HEK293 (cell line): ENCODE measurements at regions not wholly inside any gene's neighbourhood (a gene's known extent, or its start where the extent isn't known, plus 50 kb on each side); places are given as distances from the start of the nearest gene placed in this dataset.

Source experiments
- KLF9 ChIP-seq: fragments of 450-650 bp; formaldehyde crosslinking; IDR thresholded peaks from 2 replicates; pipeline ENCODE4 v1.5.1; 2016; ENCODE audit warnings: missing biosample characterization, missing genetic modification characterization, low read depth
- SP2 ChIP-seq: fragments of 450-650 bp; formaldehyde crosslinking; IDR thresholded peaks from 2 replicates; pipeline ENCODE4 v1.5.1; 2016; ENCODE audit warnings: missing biosample characterization, missing genetic modification characterization
- YY1 ChIP-seq: fragments of 450-650 bp; formaldehyde crosslinking; IDR thresholded peaks from 2 replicates; pipeline ENCODE4 v1.5.1; 2018; ENCODE audit warnings: missing biosample characterization, missing genetic modification characterization
- ZBTB20 ChIP-seq: fragments of 450-650 bp; formaldehyde crosslinking; IDR thresholded peaks from 2 replicates; pipeline ENCODE4 v1.5.1; 2016; ENCODE audit warnings: missing biosample characterization, missing genetic modification characterization
- ZBTB21 ChIP-seq: fragments of 450-650 bp; formaldehyde crosslinking; IDR thresholded peaks from 2 replicates; pipeline ENCODE4 v1.5.1; 2017; ENCODE audit warnings: missing biosample characterization, missing genetic modification characterization
- ZNF138 ChIP-seq: fragments of 450-650 bp; formaldehyde crosslinking; IDR thresholded peaks from 2 replicates; pipeline ENCODE4 v1.5.1; 2016; ENCODE audit warnings: missing biosample characterization, missing genetic modification characterization, borderline replicate concordance
- ZNF274 ChIP-seq, 2 experiments: fragments of 200-500 bp in 1 of 2; fragments of 450-650 bp in 1 of 2; sonication (Bioruptor generic) in 1 of 2; formaldehyde crosslinking in 1 of 2; IDR thresholded peaks; 2 replicates each; pipeline versions ENCODE4 v1.5.1 to v1.6.1; 2014 to 2016; ENCODE audit warnings: borderline replicate concordance in 1 of 2, inconsistent platforms in 1 of 2, low read length in 1 of 2, missing biosample characterization in 1 of 2, missing genetic modification characterization in 1 of 2
- ZNF48 ChIP-seq: fragments of 450-650 bp; formaldehyde crosslinking; IDR thresholded peaks from 2 replicates; pipeline ENCODE4 v1.5.1; 2016; ENCODE audit warnings: missing biosample characterization, missing genetic modification characterization
- ZNF768 ChIP-seq: fragments of 450-650 bp; formaldehyde crosslinking; IDR thresholded peaks from 2 replicates; pipeline ENCODE4 v1.5.1; 2018; ENCODE audit warnings: missing biosample characterization, mild to moderate bottlenecking, missing genetic modification characterization
- TF ChIP-seq, protein P1 (sequence below): fragments of 450-650 bp; formaldehyde crosslinking; IDR thresholded peaks from 2 replicates; pipeline ENCODE4 v1.5.1; 2016; ENCODE audit warnings: missing biosample characterization, missing genetic modification characterization
- TF ChIP-seq, protein P2 (sequence below): fragments of 450-650 bp; formaldehyde crosslinking; IDR thresholded peaks from 2 replicates; pipeline ENCODE4 v1.5.1; 2017; ENCODE audit warnings: missing biosample characterization, missing genetic modification characterization
- TF ChIP-seq, protein P3 (sequence below): fragments of 450-650 bp; formaldehyde crosslinking; IDR thresholded peaks from 2 replicates; pipeline ENCODE4 v1.5.1; 2016; ENCODE audit warnings: missing biosample characterization, missing genetic modification characterization
- TF ChIP-seq, protein P4 (sequence below): fragments of 450-650 bp; formaldehyde crosslinking; IDR thresholded peaks from 2 replicates; pipeline ENCODE4 v1.5.1; 2016; ENCODE audit warnings: missing biosample characterization, missing genetic modification characterization
- TF ChIP-seq, protein P5 (sequence below): fragments of 450-650 bp; formaldehyde crosslinking; IDR thresholded peaks from 2 replicates; pipeline ENCODE4 v1.5.1; 2016; ENCODE audit warnings: missing biosample characterization, missing genetic modification characterization

- TF ChIP-seq, protein P1, sequence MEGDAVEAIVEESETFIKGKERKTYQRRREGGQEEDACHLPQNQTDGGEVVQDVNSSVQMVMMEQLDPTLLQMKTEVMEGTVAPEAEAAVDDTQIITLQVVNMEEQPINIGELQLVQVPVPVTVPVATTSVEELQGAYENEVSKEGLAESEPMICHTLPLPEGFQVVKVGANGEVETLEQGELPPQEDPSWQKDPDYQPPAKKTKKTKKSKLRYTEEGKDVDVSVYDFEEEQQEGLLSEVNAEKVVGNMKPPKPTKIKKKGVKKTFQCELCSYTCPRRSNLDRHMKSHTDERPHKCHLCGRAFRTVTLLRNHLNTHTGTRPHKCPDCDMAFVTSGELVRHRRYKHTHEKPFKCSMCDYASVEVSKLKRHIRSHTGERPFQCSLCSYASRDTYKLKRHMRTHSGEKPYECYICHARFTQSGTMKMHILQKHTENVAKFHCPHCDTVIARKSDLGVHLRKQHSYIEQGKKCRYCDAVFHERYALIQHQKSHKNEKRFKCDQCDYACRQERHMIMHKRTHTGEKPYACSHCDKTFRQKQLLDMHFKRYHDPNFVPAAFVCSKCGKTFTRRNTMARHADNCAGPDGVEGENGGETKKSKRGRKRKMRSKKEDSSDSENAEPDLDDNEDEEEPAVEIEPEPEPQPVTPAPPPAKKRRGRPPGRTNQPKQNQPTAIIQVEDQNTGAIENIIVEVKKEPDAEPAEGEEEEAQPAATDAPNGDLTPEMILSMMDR (tag by site-specific recombination) = no peak
- TF ChIP-seq, protein P2, sequence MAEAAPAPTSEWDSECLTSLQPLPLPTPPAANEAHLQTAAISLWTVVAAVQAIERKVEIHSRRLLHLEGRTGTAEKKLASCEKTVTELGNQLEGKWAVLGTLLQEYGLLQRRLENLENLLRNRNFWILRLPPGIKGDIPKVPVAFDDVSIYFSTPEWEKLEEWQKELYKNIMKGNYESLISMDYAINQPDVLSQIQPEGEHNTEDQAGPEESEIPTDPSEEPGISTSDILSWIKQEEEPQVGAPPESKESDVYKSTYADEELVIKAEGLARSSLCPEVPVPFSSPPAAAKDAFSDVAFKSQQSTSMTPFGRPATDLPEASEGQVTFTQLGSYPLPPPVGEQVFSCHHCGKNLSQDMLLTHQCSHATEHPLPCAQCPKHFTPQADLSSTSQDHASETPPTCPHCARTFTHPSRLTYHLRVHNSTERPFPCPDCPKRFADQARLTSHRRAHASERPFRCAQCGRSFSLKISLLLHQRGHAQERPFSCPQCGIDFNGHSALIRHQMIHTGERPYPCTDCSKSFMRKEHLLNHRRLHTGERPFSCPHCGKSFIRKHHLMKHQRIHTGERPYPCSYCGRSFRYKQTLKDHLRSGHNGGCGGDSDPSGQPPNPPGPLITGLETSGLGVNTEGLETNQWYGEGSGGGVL (tag by site-specific recombination) = no peak
- TF ChIP-seq ZNF138 (tag by site-specific recombination) (no peak), KLF9 (tag by site-specific recombination) (no peak), ZBTB21 (no peak), ZNF274 (IDR thresholded peaks at IDR 0.05; ENCODE audit: low read length) (no peak), ZNF274 (tag by site-specific recombination; IDR thresholded peaks at IDR 0.05; ENCODE audit: borderline replicate concordance) (no peak), ZNF768 (tag by site-specific recombination) (no peak), YY1 (tag by site-specific recombination) (no peak), ZBTB20 (tag by site-specific recombination) (no peak), SP2 (tag by site-specific recombination) (no peak), ZNF48 (tag by site-specific recombination) (no peak)
- TF ChIP-seq, protein P3, sequence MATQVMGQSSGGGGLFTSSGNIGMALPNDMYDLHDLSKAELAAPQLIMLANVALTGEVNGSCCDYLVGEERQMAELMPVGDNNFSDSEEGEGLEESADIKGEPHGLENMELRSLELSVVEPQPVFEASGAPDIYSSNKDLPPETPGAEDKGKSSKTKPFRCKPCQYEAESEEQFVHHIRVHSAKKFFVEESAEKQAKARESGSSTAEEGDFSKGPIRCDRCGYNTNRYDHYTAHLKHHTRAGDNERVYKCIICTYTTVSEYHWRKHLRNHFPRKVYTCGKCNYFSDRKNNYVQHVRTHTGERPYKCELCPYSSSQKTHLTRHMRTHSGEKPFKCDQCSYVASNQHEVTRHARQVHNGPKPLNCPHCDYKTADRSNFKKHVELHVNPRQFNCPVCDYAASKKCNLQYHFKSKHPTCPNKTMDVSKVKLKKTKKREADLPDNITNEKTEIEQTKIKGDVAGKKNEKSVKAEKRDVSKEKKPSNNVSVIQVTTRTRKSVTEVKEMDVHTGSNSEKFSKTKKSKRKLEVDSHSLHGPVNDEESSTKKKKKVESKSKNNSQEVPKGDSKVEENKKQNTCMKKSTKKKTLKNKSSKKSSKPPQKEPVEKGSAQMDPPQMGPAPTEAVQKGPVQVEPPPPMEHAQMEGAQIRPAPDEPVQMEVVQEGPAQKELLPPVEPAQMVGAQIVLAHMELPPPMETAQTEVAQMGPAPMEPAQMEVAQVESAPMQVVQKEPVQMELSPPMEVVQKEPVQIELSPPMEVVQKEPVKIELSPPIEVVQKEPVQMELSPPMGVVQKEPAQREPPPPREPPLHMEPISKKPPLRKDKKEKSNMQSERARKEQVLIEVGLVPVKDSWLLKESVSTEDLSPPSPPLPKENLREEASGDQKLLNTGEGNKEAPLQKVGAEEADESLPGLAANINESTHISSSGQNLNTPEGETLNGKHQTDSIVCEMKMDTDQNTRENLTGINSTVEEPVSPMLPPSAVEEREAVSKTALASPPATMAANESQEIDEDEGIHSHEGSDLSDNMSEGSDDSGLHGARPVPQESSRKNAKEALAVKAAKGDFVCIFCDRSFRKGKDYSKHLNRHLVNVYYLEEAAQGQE = no peak
- TF ChIP-seq, protein P4, sequence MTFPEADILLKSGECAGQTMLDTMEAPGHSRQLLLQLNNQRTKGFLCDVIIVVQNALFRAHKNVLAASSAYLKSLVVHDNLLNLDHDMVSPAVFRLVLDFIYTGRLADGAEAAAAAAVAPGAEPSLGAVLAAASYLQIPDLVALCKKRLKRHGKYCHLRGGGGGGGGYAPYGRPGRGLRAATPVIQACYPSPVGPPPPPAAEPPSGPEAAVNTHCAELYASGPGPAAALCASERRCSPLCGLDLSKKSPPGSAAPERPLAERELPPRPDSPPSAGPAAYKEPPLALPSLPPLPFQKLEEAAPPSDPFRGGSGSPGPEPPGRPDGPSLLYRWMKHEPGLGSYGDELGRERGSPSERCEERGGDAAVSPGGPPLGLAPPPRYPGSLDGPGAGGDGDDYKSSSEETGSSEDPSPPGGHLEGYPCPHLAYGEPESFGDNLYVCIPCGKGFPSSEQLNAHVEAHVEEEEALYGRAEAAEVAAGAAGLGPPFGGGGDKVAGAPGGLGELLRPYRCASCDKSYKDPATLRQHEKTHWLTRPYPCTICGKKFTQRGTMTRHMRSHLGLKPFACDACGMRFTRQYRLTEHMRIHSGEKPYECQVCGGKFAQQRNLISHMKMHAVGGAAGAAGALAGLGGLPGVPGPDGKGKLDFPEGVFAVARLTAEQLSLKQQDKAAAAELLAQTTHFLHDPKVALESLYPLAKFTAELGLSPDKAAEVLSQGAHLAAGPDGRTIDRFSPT = no peak
- TF ChIP-seq, protein P5, sequence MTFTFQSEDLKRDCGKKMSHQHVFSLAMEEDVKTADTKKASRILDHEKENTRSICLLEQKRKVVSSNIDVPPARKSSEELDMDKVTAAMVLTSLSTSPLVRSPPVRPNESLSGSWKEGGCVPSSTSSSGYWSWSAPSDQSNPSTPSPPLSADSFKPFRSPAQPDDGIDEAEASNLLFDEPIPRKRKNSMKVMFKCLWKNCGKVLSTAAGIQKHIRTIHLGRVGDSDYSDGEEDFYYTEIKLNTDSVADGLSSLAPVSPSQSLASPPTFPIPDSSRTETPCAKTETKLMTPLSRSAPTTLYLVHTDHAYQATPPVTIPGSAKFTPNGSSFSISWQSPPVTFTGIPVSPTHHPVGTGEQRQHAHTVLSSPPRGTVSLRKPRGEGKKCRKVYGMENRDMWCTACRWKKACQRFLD (tag by site-specific recombination) = no peak
These were observed 112.4 kb upstream of the CCDC54 start for GRCh38 chr3:107264888-107265287.
